ENCODE measurements at regions not wholly inside any gene's neighbourhood (a gene's known extent, or its start where the extent isn't known, plus 50 kb on each side); places are given as distances from the start of the nearest gene placed in this dataset.

GRCh38 chr16:7183768-7184167 is 148.9 kb upstream of the RBFOX1 start:
- no peaks in the 10 kb centered on the region for H3K79me1 ChIP-seq (ENCODE audit: low read length)
- no peak overlapping the region for H3K9ac ChIP-seq (ENCODE audit: low read length)
- H4K12ac ChIP-seq (ENCODE audit: low read depth, low read length): no peak overlapping the region
- no peaks in the 10 kb centered on the region for H3K9me3 ChIP-seq (ENCODE audit: insufficient read depth, low read depth, low read length)
- no peak overlapping the region for H2AFZ ChIP-seq (ENCODE audit: insufficient read depth, low read length, poor library complexity)
- DNase-seq: no peak
- no peaks in the 10 kb centered on the region for H3K27me3 ChIP-seq (ENCODE audit: insufficient read depth, low read length)
- H3K79me2 ChIP-seq (ENCODE audit: control insufficient read depth, insufficient read depth, low read length, poor library complexity): no peaks in the 10 kb centered on the region
- no peak overlapping the region for H2BK12ac ChIP-seq (ENCODE audit: low read length)
- no peak overlapping the region for H4K8ac ChIP-seq (ENCODE audit: low read depth, low read length)
- WGBS (ENCODE audit: extremely low coverage, insufficient coverage, insufficient read length): no CpG with 5 or more reads among the region's 3 CpGs
- H3K4me1 ChIP-seq (ENCODE audit: control insufficient read depth in 1 of 2, insufficient read depth in 2 of 2, low read length in 2 of 2): no peaks in the 10 kb centered on the region
- H3K14ac ChIP-seq (ENCODE audit: low read length): no peak overlapping the region
- no peak overlapping the region for H3K4me2 ChIP-seq (ENCODE audit: low read length)
- no peak overlapping the region for H2AK5ac ChIP-seq (ENCODE audit: low read length)
- no peak overlapping the region for H3K4ac ChIP-seq (ENCODE audit: low read depth, low read length)
- no peak overlapping the region for H2BK5ac ChIP-seq (ENCODE audit: low read depth, low read length, poor library complexity)
- no peak overlapping the region for H2BK120ac ChIP-seq (ENCODE audit: insufficient read depth, low read length, poor library complexity)
- no peak overlapping the region for H3K23ac ChIP-seq (ENCODE audit: low read length)
- H3K27ac ChIP-seq (ENCODE audit: low read depth, low read length): no peak overlapping the region
- H3K36me3 ChIP-seq (ENCODE audit: control insufficient read depth in 1 of 2, insufficient read depth in 2 of 2, low read length in 2 of 2): no peaks in the 10 kb centered on the region
- no peak overlapping the region for H4K91ac ChIP-seq (ENCODE audit: low read depth, low read length)
- H3K4me3 ChIP-seq (ENCODE audit: low read depth, low read length): no peak overlapping the region
- no peak overlapping the region for H3K18ac ChIP-seq (ENCODE audit: low read length)

GRCh38 chr16:7182510-7183109 is 150.0 kb upstream of the RBFOX1 start:
- Histone ChIP-seq H3K4me3 (ENCODE audit: low read depth, low read length) (no peak overlapping the region), H2BK5ac (ENCODE audit: low read depth, low read length, poor library complexity) (no peak overlapping the region), H2BK12ac (ENCODE audit: low read length) (no peak overlapping the region), H3K36me3 (ENCODE audit: control insufficient read depth in 1 of 2, insufficient read depth in 2 of 2, low read length in 2 of 2) (no peaks in the 10 kb centered on the region), H4K8ac (ENCODE audit: low read depth, low read length) (no peak overlapping the region), H3K4me2 (ENCODE audit: low read length) (no peak overlapping the region), H3K14ac (ENCODE audit: low read length) (no peak overlapping the region), H2BK120ac (ENCODE audit: insufficient read depth, low read length, poor library complexity) (no peak overlapping the region), H3K27me3 (ENCODE audit: insufficient read depth, low read length) (no peaks in the 10 kb centered on the region), H3K27ac (ENCODE audit: low read depth, low read length) (no peak overlapping the region), H4K12ac (ENCODE audit: low read depth, low read length) (no peak overlapping the region), H3K9ac (ENCODE audit: low read length) (no peak overlapping the region), H3K23ac (ENCODE audit: low read length) (no peak overlapping the region), H3K4me1 (ENCODE audit: control insufficient read depth in 1 of 2, insufficient read depth in 2 of 2, low read length in 2 of 2) (no peaks in the 10 kb centered on the region), H2AK5ac (ENCODE audit: low read length) (no peak overlapping the region), H3K79me2 (ENCODE audit: control insufficient read depth, insufficient read depth, low read length, poor library complexity) (no peaks in the 10 kb centered on the region), H3K9me3 (ENCODE audit: insufficient read depth, low read depth, low read length) (no peaks in the 10 kb centered on the region), H3K4ac (ENCODE audit: low read depth, low read length) (no peak overlapping the region), H3K18ac (ENCODE audit: low read length) (no peak overlapping the region), H4K91ac (ENCODE audit: low read depth, low read length) (no peak overlapping the region), H3K79me1 (ENCODE audit: low read length) (no peaks in the 10 kb centered on the region), H2AFZ (ENCODE audit: insufficient read depth, low read length, poor library complexity) (no peak overlapping the region)
- WGBS (ENCODE audit: extremely low coverage, insufficient coverage, insufficient read length): no CpG with 5 or more reads among the region's 3 CpGs
- peak in 1 of 2 donors; percentile 10 for DNase-seq

- Histone ChIP-seq H3K4ac (ENCODE audit: low read depth, low read length) (no peak overlapping the region), H2AK5ac (ENCODE audit: low read length) (no peak overlapping the region), H4K12ac (ENCODE audit: low read depth, low read length) (no peak overlapping the region), H3K27me3 (ENCODE audit: insufficient read depth, low read length) (no peaks in the 10 kb centered on the region), H3K4me2 (ENCODE audit: low read length) (no peak overlapping the region), H3K4me1 (ENCODE audit: control insufficient read depth in 1 of 2, insufficient read depth in 2 of 2, low read length in 2 of 2) (no peaks in the 10 kb centered on the region), H3K79me1 (ENCODE audit: low read length) (no peaks in the 10 kb centered on the region), H4K91ac (ENCODE audit: low read depth, low read length) (no peak overlapping the region), H3K36me3 (ENCODE audit: control insufficient read depth in 1 of 2, insufficient read depth in 2 of 2, low read length in 2 of 2) (no peaks in the 10 kb centered on the region), H3K23ac (ENCODE audit: low read length) (no peak overlapping the region), H3K79me2 (ENCODE audit: control insufficient read depth, insufficient read depth, low read length, poor library complexity) (no peaks in the 10 kb centered on the region), H3K14ac (ENCODE audit: low read length) (no peak overlapping the region), H4K8ac (ENCODE audit: low read depth, low read length) (no peak overlapping the region), H2AFZ (ENCODE audit: insufficient read depth, low read length, poor library complexity) (no peak overlapping the region), H3K27ac (ENCODE audit: low read depth, low read length) (no peak overlapping the region), H2BK12ac (ENCODE audit: low read length) (no peak overlapping the region), H3K4me3 (ENCODE audit: low read depth, low read length) (no peak overlapping the region), H3K18ac (ENCODE audit: low read length) (no peak overlapping the region), H2BK120ac (ENCODE audit: insufficient read depth, low read length, poor library complexity) (no peak overlapping the region), H2BK5ac (ENCODE audit: low read depth, low read length, poor library complexity) (no peak overlapping the region), H3K9ac (ENCODE audit: low read length) (no peak overlapping the region), H3K9me3 (ENCODE audit: insufficient read depth, low read depth, low read length) (no peaks in the 10 kb centered on the region)
- no CpG with 5 or more reads among the region's 2 CpGs for WGBS (ENCODE audit: extremely low coverage, insufficient coverage, insufficient read length)
- no peak for DNase-seq
These were observed 154.8 kb upstream of the RBFOX1 start for GRCh38 chr16:7177875-7178274.

GRCh38 chr16:7171151-7171550 is 161.5 kb upstream of the RBFOX1 start:
- Histone ChIP-seq H3K4ac (ENCODE audit: low read depth, low read length) (no peak overlapping the region), H3K18ac (ENCODE audit: low read length) (no peak overlapping the region), H3K4me3 (ENCODE audit: low read depth, low read length) (no peak overlapping the region), H4K8ac (ENCODE audit: low read depth, low read length) (no peak overlapping the region), H3K9me3 (ENCODE audit: insufficient read depth, low read depth, low read length) (peaks cover 2% of the 10 kb centered on the region), H2BK12ac (ENCODE audit: low read length) (no peak overlapping the region), H3K4me1 (ENCODE audit: control insufficient read depth in 1 of 2, insufficient read depth in 2 of 2, low read length in 2 of 2) (no peaks in the 10 kb centered on the region), H2BK120ac (ENCODE audit: insufficient read depth, low read length, poor library complexity) (no peak overlapping the region), H3K27me3 (ENCODE audit: insufficient read depth, low read length) (no peaks in the 10 kb centered on the region), H3K79me2 (ENCODE audit: control insufficient read depth, insufficient read depth, low read length, poor library complexity) (no peaks in the 10 kb centered on the region), H3K27ac (ENCODE audit: low read depth, low read length) (no peak overlapping the region), H3K36me3 (ENCODE audit: control insufficient read depth in 1 of 2, insufficient read depth in 2 of 2, low read length in 2 of 2) (no peaks in the 10 kb centered on the region), H2BK5ac (ENCODE audit: low read depth, low read length, poor library complexity) (no peak overlapping the region), H3K14ac (ENCODE audit: low read length) (no peak overlapping the region), H2AK5ac (ENCODE audit: low read length) (no peak overlapping the region), H3K23ac (ENCODE audit: low read length) (no peak overlapping the region), H3K79me1 (ENCODE audit: low read length) (no peaks in the 10 kb centered on the region), H3K9ac (ENCODE audit: low read length) (no peak overlapping the region), H3K4me2 (ENCODE audit: low read length) (no peak overlapping the region), H4K12ac (ENCODE audit: low read depth, low read length) (no peak overlapping the region), H4K91ac (ENCODE audit: low read depth, low read length) (no peak overlapping the region), H2AFZ (ENCODE audit: insufficient read depth, low read length, poor library complexity) (no peak overlapping the region)
- no peak for DNase-seq
- WGBS (ENCODE audit: extremely low coverage, insufficient coverage, insufficient read length): no CpG with 5 or more reads among the region's 3 CpGs
